ENCODE measurements at regions not wholly inside any gene's neighbourhood (a gene's known extent, or its start where the extent isn't known, plus 50 kb on each side); places are given as distances from the start of the nearest gene placed in this dataset.
A peak's percentile ranks its signal among the peaks of the same experiment; 100 is the strongest.

- Histone ChIP-seq H3K4me1 (replicated peaks; ENCODE audit: insufficient read depth) (no peaks in the 10 kb centered on the region), H3K36me3 (ENCODE audit: low read depth) (no peaks in the 10 kb centered on the region)
Observed at GRCh38 chr2:147366279-147366678, 478.6 kb upstream of the ACVR2A start.

GRCh38 chr2:147365622-147366021, 479.2 kb upstream of the ACVR2A start:
- Histone ChIP-seq H3K79me2 (ENCODE audit: low read depth) (no peaks in the 10 kb centered on the region), H3K4me2 (no peak overlapping the region), H3K9me2 (ENCODE audit: insufficient read depth) (no peaks in the 10 kb centered on the region), H4K20me1 (ENCODE audit: insufficient read depth) (no peaks in the 10 kb centered on the region), H3K36me3 (ENCODE audit: low read depth) (no peaks in the 10 kb centered on the region), H3K27me3 (ENCODE audit: insufficient read depth, low read depth) (no peaks in the 10 kb centered on the region), H3K27ac (no peak overlapping the region), H2AFZ (no peak overlapping the region), H3K4me3 (no peak overlapping the region), H3K9me3 (ENCODE audit: insufficient read depth, low read depth) (no peaks in the 10 kb centered on the region), H3F3A (ENCODE audit: insufficient read depth, low read depth) (no peaks in the 10 kb centered on the region), H3K4me1 (replicated peaks; ENCODE audit: insufficient read depth) (no peaks in the 10 kb centered on the region)
- TF ChIP-seq EZH2 (IDR thresholded peaks at IDR 0.05; ENCODE audit: low read depth): no peak
- TF ChIP-seq CTCF (conservative IDR thresholded peaks at IDR 0.05): no peak
- intact Hi-C loops (cut with micrococcal nuclease; ENCODE audit: unreplicated experiment): no loop called here
- BruUV-seq (replicated peaks): no TSS peak
- POLR2A ChIA-PET (ENCODE audit: unreplicated experiment): no interaction called here
- CTCF ChIA-PET: no interaction called here
- DNase-seq: no peak

More at GRCh38 chr2:147366279-147366678, 478.6 kb upstream of the ACVR2A start:
- no peaks in the 10 kb centered on the region for H3F3A ChIP-seq (ENCODE audit: insufficient read depth, low read depth)
- H4K20me1 ChIP-seq (ENCODE audit: insufficient read depth): no peaks in the 10 kb centered on the region
- no peaks in the 10 kb centered on the region for H3K79me2 ChIP-seq (ENCODE audit: low read depth)
- intact Hi-C loops (cut with micrococcal nuclease; ENCODE audit: unreplicated experiment): no loop called here
- H3K4me2 ChIP-seq: no peak overlapping the region
- POLR2A ChIA-PET (ENCODE audit: unreplicated experiment): no interaction called here
- no peaks in the 10 kb centered on the region for H3K9me3 ChIP-seq (ENCODE audit: insufficient read depth, low read depth)
- H2AFZ ChIP-seq: no peak overlapping the region
- no peaks in the 10 kb centered on the region for H3K27me3 ChIP-seq (ENCODE audit: insufficient read depth, low read depth)
- TF ChIP-seq EZH2 (IDR thresholded peaks at IDR 0.05; ENCODE audit: low read depth) (no peak), CTCF (conservative IDR thresholded peaks at IDR 0.05) (no peak)
- H3K9me2 ChIP-seq (ENCODE audit: insufficient read depth): no peaks in the 10 kb centered on the region
- no peak overlapping the region for H3K4me3 ChIP-seq
- BruUV-seq (replicated peaks): no TSS peak
- no peak overlapping the region for H3K27ac ChIP-seq
- CTCF ChIA-PET: no interaction called here
- no peak for DNase-seq

- DNase-seq: no peak
- Histone ChIP-seq H3K27me3 (ENCODE audit: insufficient read depth, low read depth) (no peaks in the 10 kb centered on the region), H3K4me2 (no peak overlapping the region), H3K36me3 (ENCODE audit: low read depth) (no peaks in the 10 kb centered on the region), H3F3A (ENCODE audit: insufficient read depth, low read depth) (no peaks in the 10 kb centered on the region), H3K79me2 (ENCODE audit: low read depth) (no peaks in the 10 kb centered on the region), H4K20me1 (ENCODE audit: insufficient read depth) (no peaks in the 10 kb centered on the region), H3K4me3 (no peak overlapping the region), H3K9me3 (ENCODE audit: insufficient read depth, low read depth) (no peaks in the 10 kb centered on the region), H3K27ac (no peak overlapping the region), H3K9me2 (ENCODE audit: insufficient read depth) (no peaks in the 10 kb centered on the region), H3K4me1 (replicated peaks; ENCODE audit: insufficient read depth) (no peaks in the 10 kb centered on the region), H2AFZ (peak overlapping the region; percentile 58; the same call in 1 of the 2 replicates)
- ChIA-PET CTCF (no interaction called here), POLR2A (ENCODE audit: unreplicated experiment) (no interaction called here)
- TF ChIP-seq EZH2 (IDR thresholded peaks at IDR 0.05; ENCODE audit: low read depth) (no peak), CTCF (conservative IDR thresholded peaks at IDR 0.05) (no peak)
- intact Hi-C loops (cut with micrococcal nuclease; ENCODE audit: unreplicated experiment): no loop called here
- BruUV-seq (replicated peaks): no TSS peak
Observed at GRCh38 chr2:147364597-147364996, 480.2 kb upstream of the ACVR2A start.
